Neuronal stem cell (in vitro differentiated cells): ENCODE measurements at regions not wholly inside any gene's neighbourhood (a gene's known extent, or its start where the extent isn't known, plus 50 kb on each side); places are given as distances from the start of the nearest gene placed in this dataset.

Experiments
- DNase-seq: peaks from one replicate; pipeline ENCODE4 v3.0.0-alpha.2; 2013; ENCODE audit warnings: low spot score
- H2AFZ ChIP-seq: one replicate; pipeline ENCODE4 v1.6.1; 2013; ENCODE audit warnings: mild to moderate bottlenecking, low read length, inconsistent platforms
- H2AK5ac ChIP-seq: 2 replicates; pipeline ENCODE4 v1.6.1; 2013; ENCODE audit warnings: low read depth, mild to moderate bottlenecking, inconsistent platforms, low read length, moderate library complexity, mixed read lengths
- H2BK120ac ChIP-seq: 2 replicates; pipeline ENCODE4 v1.6.1; 2013; ENCODE audit warnings: low read depth, mild to moderate bottlenecking, inconsistent platforms, low read length, moderate library complexity, mixed read lengths
- H2BK12ac ChIP-seq: one replicate; pipeline ENCODE4 v1.6.1; 2013; ENCODE audit warnings: low read length, inconsistent platforms
- H2BK15ac ChIP-seq: 2 replicates; pipeline ENCODE4 v1.6.1; 2013; ENCODE audit warnings: mild to moderate bottlenecking, low read length, inconsistent platforms, mixed read lengths
- H2BK5ac ChIP-seq: one replicate; pipeline ENCODE4 v1.6.1; 2013; ENCODE audit warnings: inconsistent platforms, mild to moderate bottlenecking, low read length, moderate library complexity
- H3K14ac ChIP-seq: one replicate; pipeline ENCODE4 v1.6.1; 2013; ENCODE audit warnings: low read length, inconsistent platforms
- H3K18ac ChIP-seq: 2 replicates; pipeline ENCODE4 v1.6.1; 2013; ENCODE audit warnings: low read length, inconsistent platforms
- H3K23ac ChIP-seq: 2 replicates; pipeline ENCODE4 v1.6.1; 2013; ENCODE audit warnings: low read depth, mild to moderate bottlenecking, mixed read lengths, low read length, inconsistent platforms; ENCODE audit not compliant: poor library complexity
- H3K27ac ChIP-seq: replicated peaks from 3 replicates; pipeline ENCODE4 v1.5.1; 2013; ENCODE audit warnings: low read length, inconsistent platforms
- H3K27me3 ChIP-seq, 3 experiments: 2 replicates each; pipeline ENCODE4 v1.6.1; 2013; ENCODE audit warnings: low read length in 3 of 3, mild to moderate bottlenecking in 2 of 3, inconsistent platforms in 1 of 3, low read depth in 1 of 3, mixed read lengths in 1 of 3, moderate library complexity in 1 of 3; ENCODE audit not compliant: control insufficient read depth in 3 of 3, insufficient read depth in 3 of 3
- H3K36me3 ChIP-seq, 2 donors: replicated peaks in 1 of 2; 2 replicates each; pipeline ENCODE4 v1.6.1; 2013; ENCODE audit warnings: low read length in 2 of 2; ENCODE audit not compliant: control insufficient read depth in 2 of 2, insufficient read depth in 2 of 2
- H3K4ac ChIP-seq: 2 replicates; pipeline ENCODE4 v1.6.1; 2013; ENCODE audit warnings: inconsistent platforms, mild to moderate bottlenecking, low read length, moderate library complexity
- H3K4me1 ChIP-seq, 2 donors: 1 replicate in 1 of 2; 2 replicates in 1 of 2; pipeline ENCODE4 v1.6.1; 2013; ENCODE audit warnings: low read length in 2 of 2, low read depth in 1 of 2; ENCODE audit not compliant: control insufficient read depth in 2 of 2, insufficient read depth in 1 of 2
- H3K4me2 ChIP-seq: one replicate; pipeline ENCODE4 v1.6.1; 2013; ENCODE audit warnings: mild to moderate bottlenecking, low read length, inconsistent platforms; ENCODE audit not compliant: insufficient read depth, poor library complexity, severe bottlenecking
- H3K4me3 ChIP-seq, 2 donors: 2 replicates each; pipeline ENCODE4 v1.5.1; 2013; ENCODE audit warnings: low read length in 2 of 2, mild to moderate bottlenecking in 2 of 2, inconsistent platforms in 1 of 2, moderate library complexity in 1 of 2
- H3K79me1 ChIP-seq: one replicate; pipeline ENCODE4 v1.6.1; 2013; ENCODE audit warnings: low read depth, mild to moderate bottlenecking, inconsistent platforms, low read length, moderate library complexity
- H3K9ac ChIP-seq: one replicate; pipeline ENCODE4 v1.6.1; 2013; ENCODE audit warnings: mild to moderate bottlenecking, low read depth, low read length, inconsistent platforms; ENCODE audit not compliant: poor library complexity
- H3K9me3 ChIP-seq, 2 donors: replicated peaks in 1 of 2; 2 replicates each; pipeline versions ENCODE3 to v1.6.1; 2013; ENCODE audit warnings: low read length in 2 of 2, mild to moderate bottlenecking in 2 of 2, inconsistent platforms in 1 of 2, low read depth in 1 of 2, mixed read lengths in 1 of 2, moderate library complexity in 1 of 2; ENCODE audit not compliant: control insufficient read depth in 2 of 2, insufficient read depth in 1 of 2
- H4K8ac ChIP-seq: one replicate; pipeline ENCODE4 v1.6.1; 2013; ENCODE audit warnings: low read depth, mild to moderate bottlenecking, inconsistent platforms, low read length, moderate library complexity
- H4K91ac ChIP-seq: one replicate; pipeline ENCODE4 v1.6.1; 2013; ENCODE audit warnings: low read length, low read depth, mild to moderate bottlenecking, inconsistent platforms; ENCODE audit not compliant: poor library complexity
- WGBS, 2 donors: extraction: QIAGEN DNeasy Blood & Tissue Kit; methylation state at CpG; one replicate each; pipeline ENCODE4 v1.1.7; 2013; ENCODE audit warnings: missing lambda C conversion rate in 2 of 2, mixed read lengths in 1 of 2; ENCODE audit not compliant: insufficient read length in 2 of 2, insufficient replicate concordance in 1 of 2; ENCODE audit errors: extremely low coverage in 2 of 2; 5-methylcytosine and 5-hydroxymethylcytosine counted together

GRCh38 chr21:28828021-28828420 lies 164.7 kb downstream of the LTN1 start:
- Histone ChIP-seq H3K27me3 (no peaks in the 10 kb centered on the region), H2AFZ (no peak overlapping the region), H3K9me3 (no peaks in the 10 kb centered on the region), H3K4me1 (no peaks in the 10 kb centered on the region), H4K8ac (no peak overlapping the region), H3K79me1 (no peaks in the 10 kb centered on the region), H3K14ac (no peak overlapping the region), H3K23ac (no peak overlapping the region), H2BK120ac (no peak overlapping the region), H3K27ac (no peak overlapping the region), H2BK5ac (no peak overlapping the region), H3K4ac (no peak overlapping the region), H4K91ac (no peak overlapping the region), H3K4me2 (no peak overlapping the region), H3K18ac (no peak overlapping the region), H3K9ac (no peak overlapping the region), H3K36me3 (no peaks in the 10 kb centered on the region), H3K4me3 (no peak overlapping the region), H2BK15ac (no peak overlapping the region), H2AK5ac (no peak overlapping the region), H2BK12ac (no peak overlapping the region)
- no peak for DNase-seq
- no CpG with 5 or more reads among the region's 3 CpGs for WGBS, 2 donors

GRCh38 chr21:28827422-28827821 lies 165.3 kb downstream of the LTN1 start:
- no peaks in the 10 kb centered on the region for H3K79me1 ChIP-seq
- H3K4me1 ChIP-seq: no peaks in the 10 kb centered on the region
- H3K27me3 ChIP-seq: no peaks in the 10 kb centered on the region
- H3K14ac ChIP-seq: no peak overlapping the region
- no peak overlapping the region for H2AFZ ChIP-seq
- no peak overlapping the region for H4K8ac ChIP-seq
- WGBS, 2 donors: no CpG with 5 or more reads among the region's 1 CpG
- H3K27ac ChIP-seq: no peak overlapping the region
- no peaks in the 10 kb centered on the region for H3K36me3 ChIP-seq
- no peak overlapping the region for H4K91ac ChIP-seq
- H3K23ac ChIP-seq: no peak overlapping the region
- H2BK5ac ChIP-seq: no peak overlapping the region
- no peak overlapping the region for H3K4me3 ChIP-seq
- no peak overlapping the region for H3K9ac ChIP-seq
- H3K4ac ChIP-seq: no peak overlapping the region
- no peak overlapping the region for H3K4me2 ChIP-seq
- H3K9me3 ChIP-seq: no peaks in the 10 kb centered on the region
- no peak overlapping the region for H2AK5ac ChIP-seq
- no peak overlapping the region for H2BK12ac ChIP-seq
- no peak overlapping the region for H2BK120ac ChIP-seq
- no peak overlapping the region for H2BK15ac ChIP-seq
- no peak for DNase-seq
- H3K18ac ChIP-seq: no peak overlapping the region

- Histone ChIP-seq H2AK5ac (no peak overlapping the region), H2BK12ac (no peak overlapping the region), H3K27ac (no peak overlapping the region), H3K4ac (no peak overlapping the region), H2AFZ (no peak overlapping the region), H3K4me1 (no peaks in the 10 kb centered on the region), H3K27me3 (no peaks in the 10 kb centered on the region), H3K79me1 (no peaks in the 10 kb centered on the region), H3K9ac (no peak overlapping the region), H3K14ac (no peak overlapping the region), H4K8ac (no peak overlapping the region), H3K36me3 (no peaks in the 10 kb centered on the region), H3K9me3 (no peaks in the 10 kb centered on the region), H3K23ac (no peak overlapping the region), H2BK5ac (no peak overlapping the region), H3K4me3 (no peak overlapping the region), H4K91ac (no peak overlapping the region), H2BK120ac (no peak overlapping the region), H2BK15ac (no peak overlapping the region), H3K4me2 (no peak overlapping the region), H3K18ac (no peak overlapping the region)
- WGBS, 2 donors: no CpG with 5 or more reads among the region's 6 CpGs
- no peak for DNase-seq
Measured at GRCh38 chr21:28826569-28826968, 166.1 kb downstream of the LTN1 start.

- H2BK120ac ChIP-seq: no peak overlapping the region
- H4K8ac ChIP-seq: no peak overlapping the region
- no peak overlapping the region for H3K23ac ChIP-seq
- no peak overlapping the region for H2AFZ ChIP-seq
- no peaks in the 10 kb centered on the region for H3K27me3 ChIP-seq
- H3K27ac ChIP-seq: no peak overlapping the region
- no peak overlapping the region for H3K4me3 ChIP-seq
- no peak overlapping the region for H3K4ac ChIP-seq
- H3K14ac ChIP-seq: no peak overlapping the region
- H2BK5ac ChIP-seq: no peak overlapping the region
- H3K18ac ChIP-seq: no peak overlapping the region
- WGBS, 2 donors: no CpG with 5 or more reads among the region's 2 CpGs
- no peak overlapping the region for H3K4me2 ChIP-seq
- H2BK15ac ChIP-seq: no peak overlapping the region
- H4K91ac ChIP-seq: no peak overlapping the region
- no peaks in the 10 kb centered on the region for H3K9me3 ChIP-seq
- H2AK5ac ChIP-seq: no peak overlapping the region
- H3K79me1 ChIP-seq: no peaks in the 10 kb centered on the region
- no peak for DNase-seq
- H3K36me3 ChIP-seq: no peaks in the 10 kb centered on the region
- no peak overlapping the region for H2BK12ac ChIP-seq
- no peak overlapping the region for H3K9ac ChIP-seq
- no peaks in the 10 kb centered on the region for H3K4me1 ChIP-seq
Measured at GRCh38 chr21:28826021-28826420, 166.7 kb downstream of the LTN1 start.
